OCI-LY7 (cell line): ENCODE measurements at regions not wholly inside any gene's neighbourhood (a gene's known extent, or its start where the extent isn't known, plus 50 kb on each side); places are given as distances from the start of the nearest gene placed in this dataset.
"Not testable (repeated sequence)": the region's sequence is repeated elsewhere in the genome, so short reads cannot be mapped to it uniquely, and the experiment has no call there.

Experiments used
- BruUV-seq: library from RNA; stranded (reverse); fragments of 400-500 nt; replicated peaks from 2 replicates; lab custom pipeline; 2021; lab: Mats Ljungman, UMichigan
- CTCF ChIA-PET: fragments of 300-600 bp; sonication (Branson Sonifier 250); formaldehyde crosslinking; loops from one replicate; lab custom pipeline; 2022; ENCODE audit warnings: antibody characterized with exemption; ENCODE audit not compliant: unreplicated experiment; lab: Charles Lee
- POLR2A ChIA-PET: fragments of 300-600 bp; sonication (Branson Sonifier 250); formaldehyde crosslinking; loops from one replicate; lab custom pipeline; 2022; ENCODE audit warnings: antibody characterized with exemption; lab: Charles Lee
- DNase-seq: peaks from one replicate; pipeline ENCODE4 v3.0.0-alpha.2; 2015; ENCODE audit warnings: low spot score
- H2AFZ ChIP-seq: fragments of 200-600 bp; sonication (generic), shearing (Covaris generic); 2 replicates; pipeline ENCODE4 v1.6.1; 2014; ENCODE audit warnings: mild to moderate bottlenecking, antibody characterized with exemption, low read length, moderate library complexity
- H3K27ac ChIP-seq: fragments of 200-600 bp; sonication (generic); 2 replicates; pipeline ENCODE4 v1.5.1; 2014; ENCODE audit warnings: mixed run types, low read depth, mild to moderate bottlenecking, moderate library complexity, low read length, inconsistent platforms; ENCODE audit not compliant: poor library complexity, severe bottlenecking
- H3K36me3 ChIP-seq: fragments of 200-600 bp; sonication (generic); 2 replicates; pipeline ENCODE4 v1.6.1; 2014; ENCODE audit warnings: mild to moderate bottlenecking, antibody characterized with exemption, low read length, moderate library complexity, mixed read lengths; ENCODE audit not compliant: insufficient read depth
- H3K4me1 ChIP-seq: fragments of 200-600 bp; sonication (generic); 2 replicates; pipeline ENCODE4 v1.5.1; 2014; ENCODE audit warnings: mild to moderate bottlenecking, low read length; ENCODE audit not compliant: insufficient read depth, poor library complexity, severe bottlenecking
- H3K4me2 ChIP-seq: fragments of 200-600 bp; sonication (generic); 2 replicates; pipeline ENCODE4 v1.6.1; 2014; ENCODE audit warnings: mild to moderate bottlenecking, low read length
- H3K4me3 ChIP-seq: fragments of 200-600 bp; sonication (generic); 2 replicates; pipeline ENCODE4 v1.5.1; 2014; ENCODE audit warnings: mild to moderate bottlenecking, low read depth, low read length; ENCODE audit not compliant: poor library complexity, severe bottlenecking
- H3K79me2 ChIP-seq: fragments of 200-600 bp; sonication (generic); 2 replicates; pipeline ENCODE4 v1.6.1; 2016; ENCODE audit warnings: low read depth, mild to moderate bottlenecking, low read length, moderate library complexity, mixed read lengths; ENCODE audit not compliant: insufficient read depth
- H3K9me2 ChIP-seq: fragments of 200-600 bp; sonication (generic); 2 replicates; pipeline ENCODE4 v1.6.1; 2016; ENCODE audit warnings: mild to moderate bottlenecking, low read length, mixed read lengths; ENCODE audit not compliant: insufficient read depth
- H3K9me3 ChIP-seq: fragments of 200-600 bp; sonication (generic); 2 replicates; pipeline ENCODE4 v1.6.1; 2014; ENCODE audit warnings: mild to moderate bottlenecking, mixed run types, low read length, mixed read lengths
- H4K20me1 ChIP-seq: fragments of 200-600 bp; sonication (generic); 2 replicates; pipeline ENCODE4 v1.6.1; 2014; ENCODE audit warnings: mild to moderate bottlenecking, antibody characterized with exemption, low read length, moderate library complexity, mixed read lengths; ENCODE audit not compliant: insufficient read depth
- CTCF ChIP-seq: fragments of 200-600 bp; sonication (generic); conservative IDR thresholded peaks from 2 replicates; pipeline ENCODE4 v1.5.1; 2014; ENCODE audit warnings: mild to moderate bottlenecking, antibody characterized with exemption, low read length, moderate library complexity, mixed read lengths
- EZH2phosphoT487 ChIP-seq: fragments of 200-600 bp; sonication (generic); IDR thresholded peaks from 2 replicates; pipeline ENCODE4 v1.6.1; 2018; ENCODE audit warnings: low read depth, borderline replicate concordance, mild to moderate bottlenecking, mixed run types, antibody characterized with exemption, low read length, moderate library complexity, mixed read lengths
- intact Hi-C: fragments of 100-400 bp; cut with micrococcal nuclease; formaldehyde crosslinking; loops from one replicate; pipeline ENCODE4 v1.10.0; 2022; ENCODE audit not compliant: unreplicated experiment

- Histone ChIP-seq H3K9me2 (peaks cover 6% of the 10 kb centered on the region), H3K4me3 (no peak overlapping the region), H3K9me3 (no peaks in the 10 kb centered on the region), H3K79me2 (no peaks in the 10 kb centered on the region), H3K4me2 (no peak overlapping the region), H2AFZ (no peak overlapping the region), H3K36me3 (no peaks in the 10 kb centered on the region), H4K20me1 (no peaks in the 10 kb centered on the region), H3K27ac (no peak overlapping the region), H3K4me1 (no peaks in the 10 kb centered on the region)
- DNase-seq: no peak
- intact Hi-C loops: no loop called here
- TF ChIP-seq EZH2phosphoT487 (no peak), CTCF (no peak)
- CTCF ChIA-PET: no interaction called here
- BruUV-seq: no TSS peak
- POLR2A ChIA-PET: no interaction called here
Observed at GRCh38 chr21:28172376-28172775, 820.3 kb downstream of the LTN1 start.

GRCh38 chr21:28167366-28167765, 825.3 kb downstream of the LTN1 start:
- H2AFZ ChIP-seq: no peak overlapping the region
- no peak overlapping the region for H3K27ac ChIP-seq
- POLR2A ChIA-PET: interaction anchor here (0.9 kb wide), 1 partner anchor 28 kb away, joined by 3 read pairs; no protein-coding TSS in a partner anchor
- H3K79me2 ChIP-seq: no peaks in the 10 kb centered on the region
- H3K9me3 ChIP-seq: no peaks in the 10 kb centered on the region
- no peak for DNase-seq
- H3K4me3 ChIP-seq: no peak overlapping the region
- H3K4me2 ChIP-seq: no peak overlapping the region
- H3K4me1 ChIP-seq: no peaks in the 10 kb centered on the region
- TF ChIP-seq CTCF (no peak), EZH2phosphoT487 (no peak)
- BruUV-seq: no TSS peak
- no peaks in the 10 kb centered on the region for H4K20me1 ChIP-seq
- CTCF ChIA-PET: no interaction called here
- no peaks in the 10 kb centered on the region for H3K9me2 ChIP-seq
- H3K36me3 ChIP-seq: no peaks in the 10 kb centered on the region
- intact Hi-C loops: no loop called here

- H4K20me1 ChIP-seq, H3K9me2 ChIP-seq, BruUV-seq, H3K79me2 ChIP-seq, H3K36me3 ChIP-seq, H3K4me2 ChIP-seq, H2AFZ ChIP-seq, CTCF ChIA-PET, H3K9me3 ChIP-seq, H3K27ac ChIP-seq, intact Hi-C loops, H3K4me1 ChIP-seq, POLR2A ChIA-PET, DNase-seq, H3K4me3 ChIP-seq: not testable (repeated sequence)
Observed at GRCh38 chr21:28164519-28164918, 828.2 kb downstream of the LTN1 start.

- H3K9me2 ChIP-seq, H3K4me1 ChIP-seq, H2AFZ ChIP-seq, CTCF ChIA-PET, POLR2A ChIA-PET, H4K20me1 ChIP-seq, H3K4me2 ChIP-seq, intact Hi-C loops, H3K9me3 ChIP-seq, DNase-seq, H3K36me3 ChIP-seq, H3K27ac ChIP-seq, H3K79me2 ChIP-seq, H3K4me3 ChIP-seq, BruUV-seq: not testable (repeated sequence)
Observed at GRCh38 chr21:28162052-28162451, 830.6 kb downstream of the LTN1 start.
